Adrenal gland (tissue), 5 donors: ENCODE measurements at regions not wholly inside any gene's neighbourhood (a gene's known extent, or its start where the extent isn't known, plus 50 kb on each side); places are given as distances from the start of the nearest gene placed in this dataset.
"Not testable (repeated sequence)": the region's sequence is repeated elsewhere in the genome, so short reads cannot be mapped to it uniquely, and the experiment has no call there.

Source experiments
- CTCF ChIP-seq, 6 experiments: fragments of 450-650 bp in 4 of 6; fragments of 200-600 bp in 2 of 6; sonication (generic) in 1 of 6; IDR thresholded peaks; 1 replicate in 5 of 6; 2 replicates in 1 of 6; pipeline versions ENCODE4 v1.5.1 to v1.8.0; 2016 to 2021; ENCODE audit warnings: antibody characterized with exemption in 6 of 6, mild to moderate bottlenecking in 2 of 6, moderate library complexity in 1 of 6
- POLR2A ChIP-seq, 2 donors: fragments of 450-650 bp; IDR thresholded peaks; one replicate each; pipeline ENCODE4 v1.6.1; 2017; ENCODE audit warnings: antibody characterized with exemption in 2 of 2, mild to moderate bottlenecking in 2 of 2, moderate library complexity in 1 of 2
- donor health status: DM: no; HTN: no; CAD: no.

DNA sequence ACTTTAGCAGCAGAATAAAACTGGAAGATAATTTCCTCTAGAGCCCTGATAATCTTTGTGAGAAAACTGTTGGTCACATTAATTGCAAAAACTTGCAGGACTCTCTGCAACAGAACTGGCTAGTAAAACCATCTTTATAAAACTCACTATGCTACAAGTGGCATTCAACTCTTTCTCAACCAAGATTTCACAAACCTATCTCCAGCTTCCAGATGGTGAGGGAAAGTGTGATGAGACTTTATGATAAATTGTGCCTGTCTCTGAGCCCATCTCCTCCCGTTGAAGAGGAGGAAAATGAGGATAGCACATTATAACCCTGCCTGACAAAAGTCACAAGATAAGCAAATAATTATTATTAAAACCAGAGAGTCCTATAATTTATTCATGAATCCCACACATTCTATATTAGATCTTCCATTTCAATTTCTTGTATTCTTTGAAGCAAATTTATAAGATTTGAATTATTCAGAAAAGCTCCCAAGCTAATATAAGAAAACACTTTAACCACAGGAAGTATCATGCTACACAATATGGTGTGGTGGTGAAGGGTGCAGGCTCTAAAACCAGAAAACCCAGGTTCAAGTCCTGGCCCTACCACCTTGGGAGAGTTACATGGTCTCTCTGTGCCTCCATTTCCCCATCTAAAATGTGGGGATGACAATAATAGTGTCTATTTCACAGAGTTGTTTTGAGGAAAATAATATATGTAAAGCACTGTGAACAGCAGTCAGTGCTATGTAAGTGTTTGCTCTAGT, 65.6 kb upstream of the CHRNB4 start:
- not testable (repeated sequence) for TF ChIP-seq CTCF, POLR2A (IDR thresholded peaks at IDR 0.05)
